GM18502 (cell line): ENCODE measurements at regions not wholly inside any gene's neighbourhood (a gene's known extent, or its start where the extent isn't known, plus 50 kb on each side); places are given as distances from the start of the nearest gene placed in this dataset.
"Not testable (repeated sequence)": the region's sequence is repeated elsewhere in the genome, so short reads cannot be mapped to it uniquely, and the experiment has no call there.

Experiments
- ATAC-seq: cut with Tn5 transposase; IDR thresholded peaks from one replicate; pipeline ENCODE4 v1.9.1; 2021; ENCODE audit warnings: mild to moderate bottlenecking; ENCODE audit not compliant: unreplicated experiment, poor library complexity

DNA sequence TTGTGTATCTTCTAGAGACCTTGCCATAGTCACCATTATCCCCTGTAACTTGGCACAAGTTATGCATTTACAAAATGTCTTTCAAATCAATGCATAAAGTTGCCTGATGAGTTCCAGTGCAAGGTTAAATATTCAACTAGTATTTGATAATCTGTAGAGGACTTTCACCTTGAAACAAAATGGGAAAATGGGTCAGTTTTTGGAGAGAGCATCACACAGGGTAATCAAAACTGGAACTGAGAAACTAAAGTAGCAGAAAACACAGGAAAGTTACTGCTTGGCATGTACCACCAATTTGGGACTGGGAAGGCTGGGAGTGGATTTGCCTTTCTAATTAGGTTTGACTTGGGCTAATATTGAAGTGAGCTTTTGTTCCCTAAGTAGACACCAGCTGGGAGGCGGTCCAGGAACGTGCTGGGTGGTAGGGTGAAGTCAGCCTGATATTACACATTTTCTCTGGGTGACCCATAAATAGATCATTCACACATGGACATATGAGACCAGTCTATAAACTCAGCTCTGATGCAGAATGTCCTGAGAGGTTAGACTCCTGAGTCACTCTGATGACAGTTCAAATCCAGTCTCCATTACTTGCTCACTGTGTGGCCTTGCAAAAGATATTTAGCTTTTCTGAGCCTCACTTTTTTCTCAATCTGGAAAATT lies 152.3 kb downstream of the PCTP start:
- ATAC-seq: no peak

GRCh38 chr17:55909776-55910175 lies 158.9 kb downstream of the PCTP start:
- no peak for ATAC-seq

DNA sequence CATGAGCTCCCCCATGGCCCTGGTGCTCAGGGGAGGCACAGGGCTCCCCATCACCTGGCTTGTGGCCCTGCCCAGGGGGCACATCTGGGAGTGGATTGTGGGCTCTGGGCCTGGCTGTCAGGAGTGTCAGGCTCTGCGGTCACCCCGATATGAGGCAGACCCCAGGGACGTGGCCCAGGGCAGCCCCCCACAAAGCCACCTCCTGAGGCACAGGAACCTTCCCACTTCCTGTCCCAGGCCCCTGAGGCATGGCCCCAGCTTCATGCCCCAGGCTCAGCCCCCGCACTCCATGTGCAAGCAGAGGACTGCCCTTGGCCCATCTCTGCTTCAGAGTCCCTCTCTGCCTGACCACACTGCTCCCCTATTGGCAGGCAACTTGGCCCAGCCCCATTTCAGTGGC lies 160.3 kb downstream of the PCTP start:
- ATAC-seq: no peak

DNA sequence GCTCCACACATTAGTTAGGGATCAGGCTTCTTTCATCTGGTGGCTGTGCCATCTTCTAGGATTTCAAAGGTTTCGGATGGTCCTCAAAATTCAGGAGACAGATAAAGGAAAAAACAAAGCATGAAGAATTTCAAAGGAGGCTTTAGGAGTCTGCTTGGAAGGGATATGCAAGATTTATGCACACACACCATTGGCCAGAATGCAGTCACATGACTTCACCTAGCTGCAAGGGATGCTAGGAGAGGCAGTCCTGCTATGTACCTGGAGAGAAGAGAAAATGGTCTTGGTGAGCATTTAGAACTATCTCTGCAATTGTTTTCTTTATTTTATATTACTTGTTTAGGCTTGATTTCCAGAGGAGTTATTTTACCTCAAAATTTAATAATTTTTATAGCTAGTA lies 174.6 kb downstream of the PCTP start:
- ATAC-seq: no peak

DNA sequence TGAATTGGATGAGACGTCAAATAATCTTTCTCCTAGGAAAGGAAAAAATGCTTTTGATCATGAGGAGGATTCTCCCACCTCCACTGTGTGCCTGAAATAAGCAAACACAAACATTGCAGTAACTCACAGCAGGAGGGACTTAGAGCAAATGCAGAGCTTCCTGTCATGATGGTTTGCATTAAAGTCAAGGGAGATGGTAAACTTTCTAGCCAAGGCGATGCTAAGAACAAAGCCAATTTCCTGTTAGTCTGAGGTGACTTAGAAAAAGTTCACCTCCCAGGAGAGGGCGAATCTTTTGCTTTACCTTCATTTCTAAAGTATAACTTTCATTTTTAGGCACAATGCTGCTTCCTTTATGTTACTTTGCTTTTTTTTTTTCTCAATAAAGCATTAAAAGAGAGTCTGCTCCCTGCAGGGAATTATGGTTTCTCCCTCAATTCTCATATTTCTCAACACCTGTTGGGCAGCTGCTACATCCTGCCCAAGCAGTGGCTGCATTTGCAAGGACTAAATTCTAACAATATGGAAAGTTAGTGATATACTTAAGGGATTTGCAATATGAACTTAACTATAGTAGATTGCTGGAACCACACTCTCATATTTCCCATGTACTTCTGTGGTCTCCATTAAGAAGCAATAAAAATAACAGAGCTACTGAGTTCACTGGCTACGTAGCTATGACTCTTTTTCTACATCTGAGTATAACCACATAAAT lies 175.6 kb downstream of the PCTP start:
- ATAC-seq: no peak

GRCh38 chr17:55930291-55930809 lies 179.5 kb downstream of the PCTP start:
- no peak for ATAC-seq

GRCh38 chr17:55931446-55931845 lies 180.6 kb downstream of the PCTP start:
- no peak for ATAC-seq

GRCh38 chr17:55932973-55933372 lies 182.1 kb downstream of the PCTP start:
- no peak for ATAC-seq

- not testable (repeated sequence) for ATAC-seq
Observed at GRCh38 chr17:55939181-55939810, 188.4 kb downstream of the PCTP start.

DNA sequence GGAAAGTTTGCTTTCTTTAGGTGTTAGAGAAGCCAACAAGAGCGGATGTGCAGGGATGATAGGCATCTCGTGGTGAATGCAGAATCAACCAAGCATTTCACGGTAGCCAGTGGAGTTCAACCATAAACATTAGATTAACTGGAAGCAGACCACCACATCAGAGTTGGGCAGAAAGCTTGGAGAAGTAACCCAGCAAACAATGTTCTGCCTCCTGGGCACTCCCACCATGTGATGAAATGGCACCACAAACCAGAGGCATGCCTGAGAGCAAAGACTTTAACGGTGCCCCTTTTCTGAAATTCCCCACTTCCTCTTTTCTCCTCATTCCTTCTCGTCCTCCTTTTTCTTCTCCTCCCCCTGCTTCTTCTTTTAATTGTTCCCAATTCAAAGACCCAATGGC lies 193.5 kb upstream of the ANKFN1 start:
- ATAC-seq: no peak

GRCh38 chr17:55961386-55961785 lies 191.9 kb upstream of the ANKFN1 start:
- no peak for ATAC-seq

DNA sequence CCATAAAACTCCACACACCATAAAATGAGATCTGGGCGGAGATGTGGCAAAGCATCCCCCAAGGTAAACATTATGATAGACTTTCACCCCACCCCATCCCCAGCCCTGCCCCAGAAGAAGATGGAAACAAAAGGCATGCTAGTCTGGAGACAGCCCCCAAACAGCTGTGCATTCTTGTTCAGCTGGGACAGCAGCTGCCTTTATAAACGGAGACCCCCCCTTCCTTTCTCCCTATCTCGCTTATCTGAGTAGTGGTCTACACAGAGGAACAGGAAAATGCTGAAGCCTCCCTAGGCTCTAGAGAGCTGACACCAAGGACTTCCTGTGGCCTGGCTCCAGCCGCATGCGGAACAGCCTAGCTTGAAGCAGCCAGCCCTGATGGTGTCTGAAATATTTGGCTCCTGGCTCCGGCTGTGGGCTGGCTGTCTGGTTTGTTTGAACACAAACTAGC lies 190.3 kb upstream of the ANKFN1 start:
- no peak for ATAC-seq

DNA sequence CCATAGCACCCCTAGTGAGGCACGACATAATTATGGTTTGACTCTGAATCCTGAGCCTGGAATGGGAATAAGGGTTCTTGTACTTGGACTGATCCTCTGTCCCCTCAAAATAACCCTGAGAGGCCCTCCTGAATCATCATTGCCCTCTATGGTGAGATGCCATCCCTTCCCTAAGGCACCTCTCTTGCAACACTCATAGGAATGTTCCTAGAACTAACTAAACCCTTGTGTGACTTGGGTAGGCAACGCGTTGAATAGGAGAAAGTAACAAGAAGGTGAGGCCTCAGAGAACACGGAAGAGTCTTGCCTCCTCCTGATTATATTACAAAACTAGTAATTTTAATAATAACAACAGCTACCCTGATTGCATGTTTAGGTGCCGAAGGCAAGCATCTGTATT lies 189.1 kb upstream of the ANKFN1 start:
- no peak for ATAC-seq

DNA sequence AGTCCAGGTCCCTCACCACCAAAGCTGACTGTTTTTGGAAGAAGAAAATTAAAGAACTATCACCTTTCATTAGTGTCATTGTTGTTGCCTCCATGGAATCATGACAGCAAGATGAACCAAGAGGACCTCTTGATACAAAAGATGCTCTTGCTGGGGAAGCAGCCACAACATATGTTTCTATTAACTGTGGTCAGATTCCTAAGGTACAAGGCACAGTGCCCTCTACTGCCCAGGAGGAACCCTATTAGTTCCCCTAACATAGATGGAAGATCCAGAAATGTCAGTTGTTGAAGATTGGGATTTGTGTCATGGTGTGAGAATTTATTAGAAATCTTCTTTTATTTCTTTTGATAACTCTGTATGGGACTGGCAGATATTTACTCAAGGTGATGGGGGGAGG lies 188.2 kb upstream of the ANKFN1 start:
- ATAC-seq: no peak

- no peak for ATAC-seq
Observed at GRCh38 chr17:55969562-55970324, 183.5 kb upstream of the ANKFN1 start.

GRCh38 chr17:55978578-55978977 lies 174.7 kb upstream of the ANKFN1 start:
- ATAC-seq: no peak

DNA sequence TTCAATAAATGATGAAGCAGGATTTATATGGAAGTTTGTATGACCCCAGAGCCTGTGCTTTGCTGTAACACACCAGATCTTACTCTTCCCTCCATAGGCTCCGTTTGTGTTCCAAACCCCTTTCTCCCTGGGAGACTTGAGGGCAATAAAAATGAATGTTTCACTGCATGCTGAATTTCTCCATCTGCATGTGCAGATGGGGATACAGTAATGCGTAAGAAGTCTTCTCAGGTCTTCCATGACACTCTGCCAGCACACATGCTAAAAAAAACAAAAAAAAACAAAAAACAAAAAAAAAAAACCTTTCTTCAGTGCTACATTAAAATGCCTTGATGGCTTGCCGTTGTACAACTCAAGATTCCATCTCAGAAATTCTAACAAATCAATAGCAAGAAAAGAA lies 170.2 kb upstream of the ANKFN1 start:
- no peak for ATAC-seq

DNA sequence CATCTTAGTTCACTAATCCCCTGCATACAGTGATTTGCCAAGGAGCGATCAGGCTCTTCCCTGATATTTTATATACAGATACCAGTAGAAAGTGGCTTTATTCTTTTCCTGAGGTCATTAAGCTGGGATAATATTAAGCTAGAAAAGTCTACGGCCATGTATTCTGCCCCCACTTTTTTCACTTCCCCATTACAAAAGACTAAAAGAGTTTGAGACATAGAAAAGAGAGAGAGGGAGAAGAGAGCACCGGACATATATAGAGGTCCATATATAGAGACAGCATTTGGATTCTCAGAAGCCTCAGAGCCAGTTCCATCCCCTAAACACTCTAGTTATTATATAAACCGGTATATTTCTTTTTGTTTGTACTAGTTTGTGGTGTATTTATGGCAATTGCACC lies 166.5 kb upstream of the ANKFN1 start:
- no peak for ATAC-seq

DNA sequence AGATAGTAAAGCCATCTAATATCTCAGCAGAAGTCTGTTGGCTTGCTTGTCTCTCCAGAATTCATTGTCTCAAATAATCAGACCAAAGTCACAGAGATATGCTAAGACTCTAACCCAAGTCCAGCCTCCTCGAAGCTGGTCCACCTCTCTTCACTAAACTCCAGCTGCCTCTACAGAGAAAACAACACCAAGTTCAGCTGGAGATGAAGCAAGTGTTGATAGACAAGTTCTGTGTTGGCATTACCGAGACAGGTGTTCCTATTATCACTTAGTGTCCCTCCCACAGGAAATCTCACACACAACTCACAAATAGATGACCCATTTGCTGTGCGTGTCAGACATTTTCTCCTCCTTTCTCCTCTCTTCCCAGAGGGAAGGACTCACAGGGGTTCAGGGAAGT lies 164.4 kb upstream of the ANKFN1 start:
- ATAC-seq: no peak

DNA sequence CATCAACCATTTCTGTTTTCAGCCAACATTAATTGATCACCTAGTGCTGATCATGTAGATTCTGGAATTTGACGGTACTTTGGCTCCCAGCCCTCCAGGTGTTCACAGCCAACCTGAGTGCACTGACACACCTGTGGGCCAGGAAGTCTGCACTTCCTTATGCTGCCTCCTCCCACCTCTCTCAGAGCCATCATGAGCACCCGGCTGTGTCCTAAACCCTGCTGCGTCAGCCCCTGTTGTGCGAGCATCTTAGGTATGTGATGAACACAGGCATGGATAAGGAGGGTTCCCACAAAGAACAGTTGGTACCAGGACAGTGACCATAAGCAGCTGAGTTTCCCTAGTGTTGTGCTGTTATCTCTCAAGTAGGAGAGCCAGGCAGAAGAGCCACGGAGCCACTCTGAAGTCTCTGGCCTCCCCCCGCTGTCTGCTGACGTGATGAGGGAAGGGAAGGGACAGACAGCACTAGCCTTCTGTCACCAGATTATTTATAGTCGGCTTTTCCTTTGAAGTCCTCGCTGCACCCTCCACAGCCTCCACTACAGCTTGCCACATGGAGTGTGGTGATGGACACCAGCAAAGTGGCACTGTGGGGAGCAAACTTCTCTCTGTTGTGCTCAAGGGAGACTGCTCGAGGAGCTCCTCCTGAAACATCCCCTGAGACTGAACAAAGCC lies 162.8 kb upstream of the ANKFN1 start:
- ATAC-seq: no peak
